RPMI8226 (cell line): ENCODE measurements at regions not wholly inside any gene's neighbourhood (a gene's known extent, or its start where the extent isn't known, plus 50 kb on each side); places are given as distances from the start of the nearest gene placed in this dataset.

ENCODE experiments used
- DNase-seq: peaks from one replicate; pipeline ENCODE4 v3.0.0-alpha.2; 2015

GRCh38 chr3:144148356-144148755, 176.7 kb downstream of the DIPK2A start:
- no peak for DNase-seq

- no peak for DNase-seq
These were observed 180.4 kb downstream of the DIPK2A start for GRCh38 chr3:144151983-144152382.

- DNase-seq, result no peak
These were observed 189.0 kb downstream of the DIPK2A start for GRCh38 chr3:144160627-144161026.

GRCh38 chr3:144162042-144162441, 190.4 kb downstream of the DIPK2A start:
- no peak for DNase-seq

- DNase-seq, result no peak
These were observed 192.7 kb downstream of the DIPK2A start for GRCh38 chr3:144164352-144164751.

GRCh38 chr3:144165482-144165881, 193.9 kb downstream of the DIPK2A start:
- DNase-seq, result no peak

- DNase-seq, result no peak
These were observed 196.0 kb downstream of the DIPK2A start for GRCh38 chr3:144167634-144168033.

GRCh38 chr3:144173491-144173890, 201.9 kb downstream of the DIPK2A start:
- no peak for DNase-seq

- no peak for DNase-seq
These were observed 204.2 kb downstream of the DIPK2A start for GRCh38 chr3:144175644-144176425.

- no peak for DNase-seq
These were observed 206.0 kb downstream of the DIPK2A start for GRCh38 chr3:144177649-144178048.

GRCh38 chr3:144178607-144179006, 207.0 kb downstream of the DIPK2A start:
- no peak for DNase-seq

- no peak for DNase-seq
These were observed 209.4 kb downstream of the DIPK2A start for GRCh38 chr3:144181062-144181461.

- DNase-seq, result no peak
These were observed 210.9 kb downstream of the DIPK2A start for GRCh38 chr3:144182501-144182900.

- DNase-seq, result no peak
These were observed 213.7 kb downstream of the DIPK2A start for GRCh38 chr3:144185276-144185675.

GRCh38 chr3:144187531-144188210, 216.0 kb downstream of the DIPK2A start:
- no peak for DNase-seq

GRCh38 chr3:144189044-144189443, 217.4 kb downstream of the DIPK2A start:
- no peak for DNase-seq

- no peak for DNase-seq
These were observed 225.5 kb downstream of the DIPK2A start for GRCh38 chr3:144197116-144197515.

- DNase-seq, result no peak
These were observed 226.0 kb downstream of the DIPK2A start for GRCh38 chr3:144197582-144197981.

- no peak for DNase-seq
These were observed 228.4 kb downstream of the DIPK2A start for GRCh38 chr3:144200004-144200403.

GRCh38 chr3:144200466-144200865, 228.8 kb downstream of the DIPK2A start:
- DNase-seq, result no peak

GRCh38 chr3:144221761-144222160, 250.1 kb downstream of the DIPK2A start:
- no peak for DNase-seq

- no peak for DNase-seq
These were observed 257.7 kb downstream of the DIPK2A start for GRCh38 chr3:144229330-144229729.

GRCh38 chr3:144229953-144230352, 258.3 kb downstream of the DIPK2A start:
- DNase-seq, result no peak

GRCh38 chr3:144235489-144235888, 263.9 kb downstream of the DIPK2A start:
- no peak for DNase-seq

- DNase-seq, result no peak
These were observed 265.7 kb downstream of the DIPK2A start for GRCh38 chr3:144237351-144237750.
